NCI-H1092 (cell line): ENCODE measurements at regions not wholly inside any gene's neighbourhood (a gene's known extent, or its start where the extent isn't known, plus 50 kb on each side); places are given as distances from the start of the nearest gene placed in this dataset.

Source experiments
- DNase-seq: peaks from one replicate; lab custom pipeline; 2025; lab: John Stamatoyannopoulos, UW

GRCh38 chr4:15231265-15232091 is 196.4 kb upstream of the C1QTNF7 start:
- DNase-seq, result peak; percentile 78

DNA sequence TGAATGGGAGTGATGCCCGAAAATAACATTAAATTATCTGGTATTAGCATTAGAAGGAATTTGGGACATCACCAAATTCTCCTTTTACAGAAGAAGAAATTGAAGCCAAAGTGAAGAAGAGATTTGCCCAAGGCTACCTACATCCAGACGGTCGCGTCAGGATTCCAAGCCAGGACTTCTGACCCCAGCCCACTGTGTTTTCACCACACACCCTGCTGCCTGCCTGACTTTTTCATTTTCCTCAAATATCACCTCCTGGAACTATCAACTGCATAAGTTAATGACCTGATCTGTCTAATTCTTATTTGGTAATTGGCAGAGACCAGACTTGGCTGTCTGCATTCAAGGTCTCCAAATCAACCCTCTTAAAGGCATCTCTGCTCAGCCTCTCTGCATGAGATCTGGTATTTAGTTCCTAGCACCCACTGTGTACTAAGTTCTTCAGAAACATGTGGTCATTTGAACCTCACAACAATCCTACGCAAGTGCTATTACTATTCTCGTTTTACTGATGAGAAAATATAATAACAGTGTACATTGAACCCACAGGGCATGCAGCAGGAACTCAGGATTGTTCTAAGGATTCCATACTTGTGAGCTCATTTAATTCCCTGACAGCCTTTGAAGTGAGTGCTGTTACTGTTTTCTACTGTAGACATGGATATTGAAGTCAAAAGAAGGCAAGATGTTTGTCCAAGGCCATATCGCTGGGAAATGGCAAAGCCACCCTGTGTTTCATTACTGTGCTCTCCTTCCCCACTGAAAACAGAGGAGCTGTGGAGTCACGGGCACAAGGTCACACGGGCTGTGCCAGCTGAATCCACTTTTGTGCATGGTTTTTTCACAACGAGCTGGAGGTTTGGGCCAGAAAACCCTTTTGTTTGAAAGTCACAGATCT is 195.2 kb upstream of the C1QTNF7 start:
- no peak for DNase-seq

DNA sequence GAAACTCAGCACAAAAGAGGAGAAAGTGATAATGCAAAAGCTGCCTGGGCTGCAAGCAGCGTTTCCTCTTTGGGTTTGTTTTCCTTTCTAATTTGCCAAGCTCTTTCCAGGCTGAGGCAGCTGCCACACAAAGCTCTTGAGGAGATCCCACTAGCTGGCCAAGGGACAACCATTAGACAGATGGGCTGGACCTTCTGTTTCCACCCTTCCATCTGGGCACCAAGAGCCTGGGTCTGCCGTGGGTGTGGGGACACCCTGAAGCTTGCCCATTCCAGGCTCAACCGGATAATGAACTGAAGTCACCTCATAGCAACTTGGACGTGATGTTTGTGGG is 194.6 kb upstream of the C1QTNF7 start:
- peak; percentile 57 for DNase-seq

- DNase-seq, result no peak
These were observed 194.2 kb upstream of the C1QTNF7 start for GRCh38 chr4:15233626-15234025.

DNA sequence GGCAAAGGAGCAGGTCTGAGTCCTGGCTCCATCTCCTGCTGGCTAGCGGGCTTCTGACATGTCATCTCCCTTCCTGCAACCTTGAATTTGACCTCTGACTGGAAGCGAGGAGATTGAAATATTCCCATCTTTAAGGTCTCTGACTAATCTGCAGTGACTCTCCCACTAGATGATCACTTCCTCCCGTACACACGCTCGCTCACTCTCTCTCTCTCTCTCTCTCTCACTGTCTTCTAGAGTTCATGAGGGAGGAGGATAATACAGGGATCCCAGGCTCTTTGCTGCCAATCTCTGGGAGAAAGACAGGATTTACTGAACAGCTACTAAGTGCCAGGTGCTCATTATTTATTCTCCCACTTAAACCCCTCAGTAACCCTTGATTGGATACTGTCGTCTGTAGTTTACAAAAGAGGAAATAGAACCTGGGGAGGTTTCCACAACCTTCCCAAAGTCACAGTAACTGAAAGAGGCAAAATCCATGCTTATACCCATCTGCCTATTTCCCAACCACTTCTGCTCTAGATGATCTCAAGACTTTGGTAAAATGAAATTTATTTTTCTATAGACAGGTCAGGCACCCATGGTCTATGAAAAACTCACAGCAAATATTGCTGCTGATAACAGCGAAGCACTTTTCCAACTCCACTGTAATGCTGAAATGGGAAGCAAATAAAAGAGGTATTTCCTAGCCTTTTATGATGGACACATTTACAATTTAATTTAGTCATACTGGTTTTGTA is 193.5 kb upstream of the C1QTNF7 start:
- DNase-seq, result no peak

DNA sequence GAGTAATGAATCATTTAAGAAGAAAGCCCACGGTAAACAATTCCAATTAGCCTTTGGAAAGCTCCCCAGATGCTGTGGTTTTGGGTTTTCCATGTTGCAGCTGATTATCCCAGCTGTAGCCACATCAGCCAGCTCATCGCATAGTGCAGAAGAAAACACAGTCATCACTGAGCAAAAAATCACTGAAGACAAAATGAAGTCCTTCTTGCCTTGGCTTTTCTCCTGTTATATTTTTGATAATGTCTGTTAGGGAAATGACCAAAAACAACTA is 193.0 kb upstream of the C1QTNF7 start:
- no peak for DNase-seq

DNA sequence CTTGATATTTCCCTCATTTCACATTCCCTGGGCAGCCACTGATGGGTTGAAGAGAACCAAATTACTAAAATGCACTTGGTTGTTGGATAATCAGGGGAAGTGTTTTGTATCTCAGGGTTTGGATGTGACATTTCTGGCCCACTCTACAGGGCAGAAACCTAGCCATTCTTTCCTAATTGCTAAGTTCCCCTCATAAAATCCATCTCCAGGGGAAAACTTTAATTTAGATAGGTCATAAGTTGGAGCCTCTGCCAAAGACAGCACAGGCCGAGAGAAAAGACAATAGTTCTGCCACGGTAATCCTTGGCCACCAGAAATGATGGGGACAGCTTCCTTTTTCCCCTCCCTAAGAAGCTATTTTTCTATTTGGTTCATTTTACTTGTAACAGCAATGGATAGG is 192.7 kb upstream of the C1QTNF7 start:
- no peak for DNase-seq

- DNase-seq, result no peak
These were observed 190.1 kb upstream of the C1QTNF7 start for GRCh38 chr4:15237648-15238230.

GRCh38 chr4:15238720-15239119 is 189.1 kb upstream of the C1QTNF7 start:
- DNase-seq, result no peak

- DNase-seq, result no peak
These were observed 188.0 kb upstream of the C1QTNF7 start for GRCh38 chr4:15239866-15240265.

GRCh38 chr4:15240764-15241163 is 187.1 kb upstream of the C1QTNF7 start:
- DNase-seq, result no peak

- DNase-seq, result no peak
These were observed 185.8 kb upstream of the C1QTNF7 start for GRCh38 chr4:15242021-15242420.

- DNase-seq, result no peak
These were observed 183.5 kb upstream of the C1QTNF7 start for GRCh38 chr4:15244354-15244753.

GRCh38 chr4:15245006-15245530 is 182.8 kb upstream of the C1QTNF7 start:
- no peak for DNase-seq

GRCh38 chr4:15250021-15250441 is 177.8 kb upstream of the C1QTNF7 start:
- no peak for DNase-seq

GRCh38 chr4:15253349-15253748 is 174.5 kb upstream of the C1QTNF7 start:
- DNase-seq, result no peak

DNA sequence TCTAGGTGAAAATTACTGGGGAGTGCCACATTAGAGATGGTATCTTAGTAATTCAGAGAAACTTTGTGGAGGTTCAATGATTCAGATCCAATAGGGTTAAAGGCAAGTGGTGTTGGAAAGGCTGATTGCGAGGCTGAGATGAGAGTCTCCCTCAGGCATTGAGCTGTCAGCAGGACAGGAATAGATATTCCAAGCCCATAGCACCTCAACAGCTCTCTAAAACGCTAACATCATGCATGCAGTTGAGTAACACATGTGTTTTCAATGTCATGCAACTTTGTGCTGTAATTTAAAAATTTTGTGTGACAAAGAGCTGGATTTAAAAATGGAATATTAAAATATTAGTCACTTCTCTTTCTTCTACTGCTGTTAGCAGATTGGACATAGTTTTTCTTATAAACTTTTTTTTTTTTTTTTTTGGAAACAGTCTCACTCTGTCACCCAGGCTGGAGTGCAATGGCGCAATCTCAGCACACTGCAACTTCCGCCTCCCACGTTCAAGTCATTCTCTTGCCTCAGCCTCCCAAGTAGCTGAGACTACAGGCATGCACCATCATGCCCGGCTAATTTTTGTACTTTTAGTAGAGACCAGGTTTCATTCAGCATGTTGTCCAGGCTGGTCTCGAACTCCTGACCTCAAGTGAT is 173.5 kb upstream of the C1QTNF7 start:
- no peak for DNase-seq

DNA sequence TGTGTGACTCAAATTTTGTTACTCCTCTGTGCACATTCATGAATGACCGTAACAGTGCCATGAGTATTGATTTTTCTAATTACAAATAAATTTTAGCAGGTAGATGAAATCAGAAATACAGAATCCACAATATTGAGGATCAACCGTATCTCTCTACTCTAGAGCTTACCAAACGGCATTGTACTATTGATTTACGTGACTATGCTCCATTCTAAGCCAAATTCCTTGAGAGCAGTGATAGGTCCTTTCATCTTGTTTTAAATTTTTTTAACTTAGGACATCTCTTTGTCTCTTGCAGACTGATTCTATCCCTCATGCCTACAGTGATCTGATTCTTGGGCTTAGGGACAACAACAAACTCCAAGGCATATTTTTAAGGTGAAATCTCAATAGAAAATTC is 172.3 kb upstream of the C1QTNF7 start:
- no peak for DNase-seq

- DNase-seq, result no peak
These were observed 167.1 kb upstream of the C1QTNF7 start for GRCh38 chr4:15260758-15261157.

- DNase-seq, result no peak
These were observed 165.4 kb upstream of the C1QTNF7 start for GRCh38 chr4:15262396-15262795.

DNA sequence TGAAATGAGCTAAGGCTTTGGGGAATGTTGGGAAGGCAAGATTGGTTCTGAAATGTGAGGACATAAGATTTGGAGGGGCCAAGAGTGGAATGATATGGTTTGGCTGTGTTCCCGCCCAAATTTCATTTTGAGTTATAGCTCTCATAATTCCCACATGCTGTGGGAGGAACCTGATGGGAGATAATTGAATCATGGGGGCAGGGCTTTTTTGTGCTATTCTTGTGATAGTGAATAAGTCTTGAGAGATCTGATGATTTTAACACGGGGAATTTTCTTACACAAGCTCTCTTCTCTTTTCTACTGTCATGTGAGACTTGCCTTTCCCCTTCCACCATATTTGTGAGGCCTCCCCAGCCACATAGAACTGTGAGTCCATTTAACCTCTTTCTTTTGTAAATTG is 157.6 kb upstream of the C1QTNF7 start:
- DNase-seq, result no peak

DNA sequence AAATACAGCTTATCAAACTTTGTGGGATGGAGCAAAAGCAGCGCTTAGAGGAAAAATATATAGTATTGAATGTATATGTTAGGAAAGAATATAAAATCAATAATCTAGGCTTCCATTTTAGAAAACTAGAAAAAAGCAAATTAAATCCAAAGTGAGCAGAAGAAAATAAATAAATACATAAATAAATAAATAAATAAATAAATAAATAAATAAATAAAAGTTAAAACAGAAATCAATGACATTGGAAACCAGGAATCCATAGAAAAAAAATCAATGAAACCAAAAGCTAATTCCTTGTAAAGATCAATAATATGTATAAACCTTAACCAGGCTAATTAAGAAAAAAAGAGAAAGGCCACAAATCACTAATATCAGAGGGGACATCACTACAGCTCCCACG is 141.8 kb upstream of the C1QTNF7 start:
- DNase-seq, result no peak
